Naive thymus-derived CD4-positive, alpha-beta T cell (primary cell): ENCODE measurements at regions not wholly inside any gene's neighbourhood (a gene's known extent, or its start where the extent isn't known, plus 50 kb on each side); places are given as distances from the start of the nearest gene placed in this dataset.

Experiments
- ATAC-seq: fragments of 150-1000 bp; cut with Tn5 transposase; 2 replicates; pipeline ENCODE4 v1.10.0; 2021; ENCODE audit warnings: mild to moderate bottlenecking, moderate library complexity
- CTCF ChIA-PET: fragments of 350-600 bp; sonication (Branson Sonifier 250); formaldehyde crosslinking; loops from one replicate; lab custom pipeline; 2021; ENCODE audit warnings: antibody characterized with exemption; lab: Charles Lee
- POLR2A ChIA-PET: fragments of 350-600 bp; sonication (Branson Sonifier 250); formaldehyde crosslinking; loops from one replicate; lab custom pipeline; 2021; ENCODE audit warnings: antibody characterized with exemption, inconsistent platforms; lab: Charles Lee
- DNase-seq, 9 donors: peaks; one replicate each; pipeline versions ENCODE4 v3.0.0 to v3.0.0-alpha.2; 2020 to 2022; ENCODE audit warnings: mixed read lengths in 1 of 9
- H3K27ac ChIP-seq: one replicate; pipeline ENCODE4 v1.7.0; 2013; ENCODE audit warnings: mild to moderate bottlenecking, low read depth, low read length, moderate library complexity
- H3K27me3 ChIP-seq, 2 donors: one replicate each; pipeline ENCODE4 v1.7.0; 2013; ENCODE audit warnings: low read length in 2 of 2, mild to moderate bottlenecking in 2 of 2, moderate library complexity in 2 of 2; ENCODE audit not compliant: control insufficient read depth in 2 of 2, insufficient read depth in 2 of 2
- H3K36me3 ChIP-seq, 3 experiments: 1 replicate in 2 of 3; 2 replicates in 1 of 3; pipeline ENCODE4 v1.7.0; 2013; ENCODE audit warnings: low read length in 3 of 3, mild to moderate bottlenecking in 3 of 3, moderate library complexity in 1 of 3; ENCODE audit not compliant: insufficient read depth in 3 of 3, control insufficient read depth in 2 of 3
- H3K4me1 ChIP-seq, 2 donors: one replicate each; pipeline ENCODE4 v1.7.0; 2013; ENCODE audit warnings: low read length in 2 of 2, mild to moderate bottlenecking in 2 of 2, moderate library complexity in 1 of 2; ENCODE audit not compliant: control insufficient read depth in 2 of 2, insufficient read depth in 2 of 2
- H3K4me3 ChIP-seq: 2 replicates; pipeline ENCODE4 v1.7.0; 2013; ENCODE audit warnings: mild to moderate bottlenecking, low read length
- H3K9me3 ChIP-seq, 3 experiments: 1 replicate in 2 of 3; 2 replicates in 1 of 3; pipeline ENCODE4 v1.7.0; 2013; ENCODE audit warnings: low read length in 3 of 3; ENCODE audit not compliant: control insufficient read depth in 2 of 3
- H3K27ac Mint-ChIP-seq, 9 donors: one replicate each; pipeline ENCODE4 v1.8.0; 2020 to 2022; ENCODE audit warnings: mixed read lengths in 9 of 9, mild to moderate bottlenecking in 8 of 9, moderate library complexity in 5 of 9, inconsistent platforms in 2 of 9
- H3K27me3 Mint-ChIP-seq, 5 donors: one replicate each; pipeline ENCODE4 v1.8.0; 2021 to 2022; ENCODE audit warnings: mixed read lengths in 5 of 5, mild to moderate bottlenecking in 1 of 5
- H3K36me3 Mint-ChIP-seq, 5 donors: one replicate each; pipeline ENCODE4 v1.8.0; 2020 to 2022; ENCODE audit warnings: mixed read lengths in 5 of 5, mild to moderate bottlenecking in 3 of 5, inconsistent platforms in 1 of 5
- H3K4me1 Mint-ChIP-seq, 7 donors: one replicate each; pipeline ENCODE4 v1.8.0; 2020 to 2022; ENCODE audit warnings: mixed read lengths in 7 of 7, mild to moderate bottlenecking in 3 of 7, inconsistent platforms in 1 of 7
- H3K4me3 Mint-ChIP-seq, 10 donors: one replicate each; pipeline ENCODE4 v1.8.0; 2020 to 2022; ENCODE audit warnings: mild to moderate bottlenecking in 10 of 10, mixed read lengths in 10 of 10, moderate library complexity in 6 of 10, inconsistent platforms in 2 of 10
- H3K9me3 Mint-ChIP-seq, 11 donors: one replicate each; pipeline ENCODE4 v1.8.0; 2020 to 2022; ENCODE audit warnings: mixed read lengths in 11 of 11, mild to moderate bottlenecking in 4 of 11, inconsistent platforms in 1 of 11, moderate library complexity in 1 of 11
- intact Hi-C, 2 donors: fragments of 100-400 bp; cut with micrococcal nuclease; formaldehyde crosslinking; loops; one replicate each; pipeline ENCODE4 v1.15.1; 2023

GRCh38 chr1:239736479-239736878 is 350.1 kb downstream of the CHRM3 start:
- intact Hi-C loops: no loop called here
- Mint-ChIP-seq H3K4me3 (no peak overlapping the region), H3K27ac (no peak overlapping the region), H3K4me1 (peaks cover 9 to 39% (median 31%) of the 10 kb centered on the region in 7 donors), H3K27me3 (no peaks in the 10 kb centered on the region), H3K9me3 (peaks cover 0 to 10% (median 0%) of the 10 kb centered on the region in 11 donors), H3K36me3 (peaks cover 0 to 4% (median 0%) of the 10 kb centered on the region in 5 donors)
- Histone ChIP-seq H3K4me3 (no peak overlapping the region), H3K9me3 (no peaks in the 10 kb centered on the region), H3K27ac (no peak overlapping the region), H3K27me3 (no peaks in the 10 kb centered on the region), H3K4me1 (no peaks in the 10 kb centered on the region), H3K36me3 (no peaks in the 10 kb centered on the region)
- ChIA-PET CTCF (interaction anchor here (0.8 kb wide), 1 partner anchor 26 kb away, joined by 3 read pairs; no protein-coding TSS in a partner anchor), POLR2A (no interaction called here)
- DNase-seq (no peak), ATAC-seq (no peak)

GRCh38 chr1:239739375-239739774 is 352.3 kb upstream of the FMN2 start:
- H3K36me3 Mint-ChIP-seq: peaks cover 0 to 4% (median 0%) of the 10 kb centered on the region in 5 donors
- H3K4me1 Mint-ChIP-seq: peaks cover 9 to 40% (median 31%) of the 10 kb centered on the region in 7 donors
- intact Hi-C loops: no loop called here
- Histone ChIP-seq H3K4me3 (no peak overlapping the region), H3K27ac (no peak overlapping the region), H3K4me1 (no peaks in the 10 kb centered on the region), H3K9me3 (no peaks in the 10 kb centered on the region), H3K27me3 (no peaks in the 10 kb centered on the region), H3K36me3 (no peaks in the 10 kb centered on the region)
- H3K4me3 Mint-ChIP-seq: peak overlapping the region in 1 of 10 donors; percentile 46
- ATAC-seq: no peak
- DNase-seq: no peak
- H3K27me3 Mint-ChIP-seq: peaks cover 0 to 4% (median 0%) of the 10 kb centered on the region in 5 donors
- POLR2A ChIA-PET: interaction anchor here (0.7 to 2.1 kb wide), 3 partner anchors 13 to 18 kb away, joined by 3 to 6 read pairs (median 4); no protein-coding TSS in a partner anchor
- CTCF ChIA-PET: no interaction called here
- peak overlapping the region in 1 of 9 donors; percentile 22 for H3K27ac Mint-ChIP-seq
- peaks cover 0 to 11% (median 1%) of the 10 kb centered on the region in 11 donors for H3K9me3 Mint-ChIP-seq

- H3K36me3 Mint-ChIP-seq: peaks cover 0 to 8% (median 0%) of the 10 kb centered on the region in 5 donors
- peaks cover 7 to 40% (median 26%) of the 10 kb centered on the region in 7 donors for H3K4me1 Mint-ChIP-seq
- H3K4me1 ChIP-seq: no peaks in the 10 kb centered on the region
- peak overlapping the region in 3 of 10 donors; percentile 5 to 65 (median 46) for H3K4me3 Mint-ChIP-seq
- DNase-seq (no peak), ATAC-seq (no peak)
- H3K9me3 Mint-ChIP-seq: peaks cover 0 to 14% (median 2%) of the 10 kb centered on the region in 11 donors
- H3K27ac Mint-ChIP-seq: peak overlapping the region in 2 of 9 donors; percentile 22 to 26
- H3K27ac ChIP-seq: no peak overlapping the region
- H3K27me3 ChIP-seq: no peaks in the 10 kb centered on the region
- no peak overlapping the region for H3K4me3 ChIP-seq
- ChIA-PET CTCF (no interaction called here), POLR2A (interaction anchor here (0.7 to 2.1 kb wide), 2 partner anchors 13 to 18 kb away, joined by 3 to 6 read pairs; no protein-coding TSS in a partner anchor)
- intact Hi-C loops: no loop called here
- H3K27me3 Mint-ChIP-seq: peaks cover 0 to 7% (median 0%) of the 10 kb centered on the region in 5 donors
- no peaks in the 10 kb centered on the region for H3K9me3 ChIP-seq
- no peaks in the 10 kb centered on the region for H3K36me3 ChIP-seq
These were observed 351.8 kb upstream of the FMN2 start for GRCh38 chr1:239739919-239740318.

GRCh38 chr1:239742416-239743109 is 349.1 kb upstream of the FMN2 start:
- Mint-ChIP-seq H3K36me3 (peaks cover 0 to 10% (median 0%) of the 10 kb centered on the region in 5 donors), H3K27me3 (peaks cover 0 to 8% (median 0%) of the 10 kb centered on the region in 5 donors), H3K4me3 (no peak overlapping the region), H3K9me3 (peaks cover 0 to 15% (median 2%) of the 10 kb centered on the region in 11 donors), H3K4me1 (peaks cover 5 to 30% (median 16%) of the 10 kb centered on the region in 7 donors), H3K27ac (no peak overlapping the region)
- no peak overlapping the region for H3K4me3 ChIP-seq
- DNase-seq (no peak), ATAC-seq (no peak)
- H3K36me3 ChIP-seq: no peaks in the 10 kb centered on the region
- H3K4me1 ChIP-seq: no peaks in the 10 kb centered on the region
- H3K9me3 ChIP-seq: no peaks in the 10 kb centered on the region
- no peaks in the 10 kb centered on the region for H3K27me3 ChIP-seq
- POLR2A ChIA-PET: no interaction called here
- CTCF ChIA-PET: no interaction called here
- intact Hi-C loops: no loop called here
- H3K27ac ChIP-seq: no peak overlapping the region

- H3K9me3 Mint-ChIP-seq: peaks cover 0 to 13% (median 1%) of the 10 kb centered on the region in 11 donors
- no peaks in the 10 kb centered on the region for H3K27me3 ChIP-seq
- H3K4me1 ChIP-seq: no peaks in the 10 kb centered on the region
- intact Hi-C loops: no loop called here
- H3K27me3 Mint-ChIP-seq: peaks cover 0 to 8% (median 0%) of the 10 kb centered on the region in 5 donors
- peaks cover 3 to 23% (median 9%) of the 10 kb centered on the region in 7 donors for H3K4me1 Mint-ChIP-seq
- H3K36me3 ChIP-seq: no peaks in the 10 kb centered on the region
- no peaks in the 10 kb centered on the region for H3K9me3 ChIP-seq
- ChIA-PET CTCF (no interaction called here), POLR2A (no interaction called here)
- DNase-seq (no peak), ATAC-seq (no peak)
- no peak overlapping the region for H3K27ac Mint-ChIP-seq
- no peak overlapping the region for H3K4me3 Mint-ChIP-seq
- H3K27ac ChIP-seq: no peak overlapping the region
- H3K4me3 ChIP-seq: no peak overlapping the region
- peaks cover 0 to 8% (median 0%) of the 10 kb centered on the region in 5 donors for H3K36me3 Mint-ChIP-seq
These were observed 346.8 kb upstream of the FMN2 start for GRCh38 chr1:239744851-239745250.

GRCh38 chr1:239755107-239755912 is 336.4 kb upstream of the FMN2 start:
- Histone ChIP-seq H3K4me1 (no peaks in the 10 kb centered on the region), H3K36me3 (no peaks in the 10 kb centered on the region), H3K9me3 (no peaks in the 10 kb centered on the region), H3K27me3 (no peaks in the 10 kb centered on the region), H3K4me3 (no peak overlapping the region), H3K27ac (no peak overlapping the region)
- ChIA-PET CTCF (no interaction called here), POLR2A (no interaction called here)
- peaks cover 0 to 10% (median 0%) of the 10 kb centered on the region in 5 donors for H3K27me3 Mint-ChIP-seq
- peaks cover 0 to under 1% (median 0%) of the 10 kb centered on the region in 7 donors for H3K4me1 Mint-ChIP-seq
- no peak for DNase-seq
- peaks cover 0 to 7% (median 0%) of the 10 kb centered on the region in 5 donors for H3K36me3 Mint-ChIP-seq
- intact Hi-C loops: no loop called here
- peaks cover 0 to 8% (median 0%) of the 10 kb centered on the region in 11 donors for H3K9me3 Mint-ChIP-seq
- no peak for ATAC-seq
- no peak overlapping the region for H3K4me3 Mint-ChIP-seq
- H3K27ac Mint-ChIP-seq: no peak overlapping the region
